ENCODE measurements at regions not wholly inside any gene's neighbourhood (a gene's known extent, or its start where the extent isn't known, plus 50 kb on each side); places are given as distances from the start of the nearest gene placed in this dataset.

GRCh38 chr10:111745982-111746381 is 437.6 kb downstream of the GPAM start:
- DNase-seq (ENCODE audit: low read depth) = no peak

GRCh38 chr10:111747751-111748150 is 435.8 kb downstream of the GPAM start:
- DNase-seq (ENCODE audit: low read depth) = no peak

- no peak for DNase-seq (ENCODE audit: low read depth)
These were observed 435.4 kb downstream of the GPAM start for GRCh38 chr10:111748184-111748583.

GRCh38 chr10:111750165-111750849 is 433.3 kb downstream of the GPAM start:
- no peak for DNase-seq (ENCODE audit: low read depth)

- DNase-seq (ENCODE audit: low read depth) = no peak
These were observed 427.1 kb downstream of the GPAM start for GRCh38 chr10:111756217-111757061.

GRCh38 chr10:111758593-111758992 is 425.0 kb downstream of the GPAM start:
- DNase-seq (ENCODE audit: low read depth) = no peak

GRCh38 chr10:111762114-111762513 is 421.5 kb downstream of the GPAM start:
- no peak for DNase-seq (ENCODE audit: low read depth)

- DNase-seq (ENCODE audit: low read depth) = no peak
These were observed 418.3 kb downstream of the GPAM start for GRCh38 chr10:111765216-111765615.

GRCh38 chr10:111766464-111766863 is 417.1 kb downstream of the GPAM start:
- no peak for DNase-seq (ENCODE audit: low read depth)

- DNase-seq (ENCODE audit: low read depth) = no peak
These were observed 415.9 kb downstream of the GPAM start for GRCh38 chr10:111767661-111768060.

- no peak for DNase-seq (ENCODE audit: low read depth)
These were observed 409.6 kb downstream of the GPAM start for GRCh38 chr10:111773950-111774349.

GRCh38 chr10:111774486-111774885 is 409.1 kb downstream of the GPAM start:
- DNase-seq (ENCODE audit: low read depth) = no peak

- DNase-seq (ENCODE audit: low read depth) = no peak
These were observed 399.1 kb downstream of the GPAM start for GRCh38 chr10:111784436-111784835.

GRCh38 chr10:111784946-111785465 is 398.6 kb downstream of the GPAM start:
- no peak for DNase-seq (ENCODE audit: low read depth)

- DNase-seq (ENCODE audit: low read depth) = no peak
These were observed 397.6 kb downstream of the GPAM start for GRCh38 chr10:111785921-111786320.

- DNase-seq (ENCODE audit: low read depth) = no peak
These were observed 393.7 kb downstream of the GPAM start for GRCh38 chr10:111789821-111790220.

- no peak for DNase-seq (ENCODE audit: low read depth)
These were observed 381.7 kb downstream of the GPAM start for GRCh38 chr10:111801841-111802240.

GRCh38 chr10:111804781-111805180 is 378.8 kb downstream of the GPAM start:
- no peak for DNase-seq (ENCODE audit: low read depth)

- no peak for DNase-seq (ENCODE audit: low read depth)
These were observed 372.0 kb downstream of the GPAM start for GRCh38 chr10:111811517-111811916.

- no peak for DNase-seq (ENCODE audit: low read depth)
These were observed 363.1 kb downstream of the GPAM start for GRCh38 chr10:111820471-111820870.

GRCh38 chr10:111821871-111822270 is 361.7 kb downstream of the GPAM start:
- DNase-seq (ENCODE audit: low read depth) = no peak

- no peak for DNase-seq (ENCODE audit: low read depth)
These were observed 360.9 kb downstream of the GPAM start for GRCh38 chr10:111822661-111823060.

- DNase-seq (ENCODE audit: low read depth) = no peak
These were observed 359.4 kb downstream of the GPAM start for GRCh38 chr10:111824128-111824527.

Measured in non-pigmented ciliary epithelial cell (primary cell).